Lower leg skin (tissue), 4 donors: ENCODE measurements at regions not wholly inside any gene's neighbourhood (a gene's known extent, or its start where the extent isn't known, plus 50 kb on each side); places are given as distances from the start of the nearest gene placed in this dataset.

Experiments used
- DNase-seq, 2 donors: peaks; one replicate each; pipeline ENCODE4 v3.0.0-alpha.2; 2019; ENCODE audit warnings: low spot score in 2 of 2
- H3K4me3 ChIP-seq: fragments of 200-600 bp; sonication (generic); 2 replicates; pipeline ENCODE4 v1.5.1; 2017; ENCODE audit warnings: mild to moderate bottlenecking, low read depth; ENCODE audit not compliant: poor library complexity, severe bottlenecking
- CTCF ChIP-seq, 3 donors: fragments of 450-650 bp; IDR thresholded peaks; one replicate each; pipeline ENCODE4 v1.5.1; 2016; ENCODE audit warnings: antibody characterized with exemption in 3 of 3, mild to moderate bottlenecking in 3 of 3, moderate library complexity in 2 of 3
- POLR2A ChIP-seq, 2 donors: fragments of 450-650 bp; IDR thresholded peaks; one replicate each; pipeline ENCODE4 v1.6.1; 2016 to 2017; ENCODE audit warnings: antibody characterized with exemption in 2 of 2, mild to moderate bottlenecking in 1 of 2, moderate library complexity in 1 of 2
- WGBS, 2 donors: methylation state at CpG; one replicate each; pipeline ENCODE4 v1.1.5; 2018; 5-methylcytosine and 5-hydroxymethylcytosine counted together
- intact Hi-C: fragments of 100-400 bp; cut with DNase I; formaldehyde crosslinking; loops from one replicate; pipeline ENCODE4 v1.15.0; 2023; ENCODE audit warnings: low total_unique reads

GRCh38 chr18:62455222-62455621 is 67.6 kb upstream of the ZCCHC2 start:
- intact Hi-C loops = no loop called here
- H3K4me3 ChIP-seq = no peak overlapping the region
- no peak for TF ChIP-seq POLR2A (IDR thresholded peaks at IDR 0.05)
- no peak for TF ChIP-seq CTCF (IDR thresholded peaks at IDR 0.05)
- no peak for DNase-seq
- 64 to 75% methylated on average over 5 of the region's 5 CpGs for WGBS, 2 donors

GRCh38 chr18:62457877-62458276 is 64.9 kb upstream of the ZCCHC2 start:
- peak in 1 of 2 donors; percentile 46 for DNase-seq
- H3K4me3 ChIP-seq = no peak overlapping the region
- 64 to 76% methylated on average over 3 of the region's 3 CpGs for WGBS, 2 donors
- TF ChIP-seq POLR2A (IDR thresholded peaks at IDR 0.05) = no peak
- no peak for TF ChIP-seq CTCF (IDR thresholded peaks at IDR 0.05)
- intact Hi-C loops = no loop called here

GRCh38 chr18:62458346-62458745 is 64.5 kb upstream of the ZCCHC2 start:
- no peak for DNase-seq
- 69 to 75% methylated on average over 2 of the region's 2 CpGs for WGBS, 2 donors
- TF ChIP-seq POLR2A (IDR thresholded peaks at IDR 0.05) (no peak), CTCF (IDR thresholded peaks at IDR 0.05) (no peak)
- intact Hi-C loops = no loop called here
- H3K4me3 ChIP-seq = no peak overlapping the region

GRCh38 chr18:62458868-62459716 is 63.7 kb upstream of the ZCCHC2 start:
- H3K4me3 ChIP-seq = no peak overlapping the region
- peak in 1 of 2 donors; percentile 49 for DNase-seq
- intact Hi-C loops = no loop called here
- WGBS, 2 donors = 71 to 79% methylated on average over 12 of the region's 12 CpGs
- TF ChIP-seq POLR2A (IDR thresholded peaks at IDR 0.05) = no peak
- TF ChIP-seq CTCF (IDR thresholded peaks at IDR 0.05) = no peak

- TF ChIP-seq POLR2A (IDR thresholded peaks at IDR 0.05) (no peak), CTCF (IDR thresholded peaks at IDR 0.05) (no peak)
- DNase-seq = peak in 1 of 2 donors; percentile 80
- intact Hi-C loops = no loop called here
- no peak overlapping the region for H3K4me3 ChIP-seq
- WGBS, 2 donors = 78 to 81% methylated on average over 1 of the region's 1 CpG
These were observed 61.9 kb upstream of the ZCCHC2 start for GRCh38 chr18:62460851-62461300.
